ENCODE measurements at regions not wholly inside any gene's neighbourhood (a gene's known extent, or its start where the extent isn't known, plus 50 kb on each side); places are given as distances from the start of the nearest gene placed in this dataset.
"Not testable (repeated sequence)": the region's sequence is repeated elsewhere in the genome, so short reads cannot be mapped to it uniquely, and the experiment has no call there.

DNA sequence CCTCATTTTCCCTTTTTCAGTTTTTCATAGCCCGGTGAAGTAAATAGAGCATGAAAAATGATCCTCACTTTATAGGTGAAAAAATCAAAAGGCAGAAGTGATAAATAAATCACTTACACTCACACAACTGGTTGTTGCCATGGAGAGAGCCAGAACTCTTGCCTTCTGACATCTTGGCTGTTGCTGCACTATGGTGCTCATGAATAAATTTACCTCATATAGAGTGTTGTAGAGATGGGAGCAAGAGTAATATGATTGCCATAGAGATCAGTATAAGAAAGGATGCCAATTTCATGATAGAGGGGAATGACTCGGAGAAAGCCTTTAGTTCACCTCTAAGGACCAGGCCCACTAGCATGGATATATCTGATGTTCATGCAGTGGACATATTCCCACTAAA, 82.5 kb upstream of the TMEM178A start:
- H3K4me3 ChIP-seq = no peak overlapping the region
- no peak overlapping the region for H3K27ac ChIP-seq
- H3K4me1 ChIP-seq = no peaks in the 10 kb centered on the region
- H3K27me3 ChIP-seq = no peaks in the 10 kb centered on the region
- H3K9me3 ChIP-seq = no peaks in the 10 kb centered on the region
- no peak for TF ChIP-seq POLR2A (IDR thresholded peaks at IDR 0.05)
- TF ChIP-seq, protein P1, sequence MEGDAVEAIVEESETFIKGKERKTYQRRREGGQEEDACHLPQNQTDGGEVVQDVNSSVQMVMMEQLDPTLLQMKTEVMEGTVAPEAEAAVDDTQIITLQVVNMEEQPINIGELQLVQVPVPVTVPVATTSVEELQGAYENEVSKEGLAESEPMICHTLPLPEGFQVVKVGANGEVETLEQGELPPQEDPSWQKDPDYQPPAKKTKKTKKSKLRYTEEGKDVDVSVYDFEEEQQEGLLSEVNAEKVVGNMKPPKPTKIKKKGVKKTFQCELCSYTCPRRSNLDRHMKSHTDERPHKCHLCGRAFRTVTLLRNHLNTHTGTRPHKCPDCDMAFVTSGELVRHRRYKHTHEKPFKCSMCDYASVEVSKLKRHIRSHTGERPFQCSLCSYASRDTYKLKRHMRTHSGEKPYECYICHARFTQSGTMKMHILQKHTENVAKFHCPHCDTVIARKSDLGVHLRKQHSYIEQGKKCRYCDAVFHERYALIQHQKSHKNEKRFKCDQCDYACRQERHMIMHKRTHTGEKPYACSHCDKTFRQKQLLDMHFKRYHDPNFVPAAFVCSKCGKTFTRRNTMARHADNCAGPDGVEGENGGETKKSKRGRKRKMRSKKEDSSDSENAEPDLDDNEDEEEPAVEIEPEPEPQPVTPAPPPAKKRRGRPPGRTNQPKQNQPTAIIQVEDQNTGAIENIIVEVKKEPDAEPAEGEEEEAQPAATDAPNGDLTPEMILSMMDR (IDR thresholded peaks at IDR 0.05) = no peak
- H3K36me3 ChIP-seq = no peaks in the 10 kb centered on the region
- intact Hi-C loops (cut with DNase I; ENCODE audit: low total_unique reads) = no loop called here
- no peak for DNase-seq

- no peak for DNase-seq
- Histone ChIP-seq H3K27me3 (no peaks in the 10 kb centered on the region), H3K4me1 (no peaks in the 10 kb centered on the region), H3K27ac (no peak overlapping the region), H3K36me3 (no peaks in the 10 kb centered on the region), H3K9me3 (no peaks in the 10 kb centered on the region), H3K4me3 (no peak overlapping the region)
- intact Hi-C loops (cut with DNase I; ENCODE audit: low total_unique reads) = no loop called here
- TF ChIP-seq, protein P1 (IDR thresholded peaks at IDR 0.05) = no peak
- no peak for TF ChIP-seq POLR2A (IDR thresholded peaks at IDR 0.05)
Measured at GRCh38 chr2:39583781-39584180, 81.9 kb upstream of the TMEM178A start.

- no peak for DNase-seq
Measured at GRCh38 chr2:39584283-39584965, 81.3 kb upstream of the TMEM178A start.

DNA sequence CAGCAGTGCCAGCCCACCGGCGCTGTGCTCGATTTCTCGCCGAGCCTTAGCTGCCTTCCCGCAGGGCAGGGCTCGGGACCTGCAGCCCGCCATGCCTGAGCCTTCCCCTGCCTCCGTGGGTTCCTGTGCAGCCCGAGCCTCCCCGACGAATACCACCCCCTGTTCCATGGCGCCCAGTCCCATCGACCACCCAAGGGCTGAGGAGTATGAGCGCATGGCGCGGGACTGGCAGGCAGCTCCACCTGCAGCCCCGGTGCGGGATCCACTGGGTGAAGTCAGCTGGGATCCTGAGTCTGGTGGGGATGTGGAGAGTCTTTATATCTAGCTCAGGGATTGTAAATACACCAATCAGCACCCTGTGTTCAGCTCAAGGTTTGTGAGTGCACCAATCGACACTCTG, 80.2 kb upstream of the TMEM178A start:
- H3K9me3 ChIP-seq; H3K27me3 ChIP-seq; H3K36me3 ChIP-seq; DNase-seq; intact Hi-C loops (cut with DNase I; ENCODE audit: low total_unique reads); H3K27ac ChIP-seq; H3K4me3 ChIP-seq; H3K4me1 ChIP-seq: not testable (repeated sequence)

More at GRCh38 chr2:39584283-39584965, 81.3 kb upstream of the TMEM178A start:
- no peaks in the 10 kb centered on the region for H3K9me3 ChIP-seq
- no peaks in the 10 kb centered on the region for H3K4me1 ChIP-seq
- H3K27ac ChIP-seq = no peak overlapping the region
- intact Hi-C loops (cut with DNase I; ENCODE audit: low total_unique reads) = no loop called here
- TF ChIP-seq, protein P1 (IDR thresholded peaks at IDR 0.05) = no peak
- TF ChIP-seq POLR2A (IDR thresholded peaks at IDR 0.05) = no peak
- no peak overlapping the region for H3K4me3 ChIP-seq
- H3K36me3 ChIP-seq = no peaks in the 10 kb centered on the region
- no peaks in the 10 kb centered on the region for H3K27me3 ChIP-seq

DNA sequence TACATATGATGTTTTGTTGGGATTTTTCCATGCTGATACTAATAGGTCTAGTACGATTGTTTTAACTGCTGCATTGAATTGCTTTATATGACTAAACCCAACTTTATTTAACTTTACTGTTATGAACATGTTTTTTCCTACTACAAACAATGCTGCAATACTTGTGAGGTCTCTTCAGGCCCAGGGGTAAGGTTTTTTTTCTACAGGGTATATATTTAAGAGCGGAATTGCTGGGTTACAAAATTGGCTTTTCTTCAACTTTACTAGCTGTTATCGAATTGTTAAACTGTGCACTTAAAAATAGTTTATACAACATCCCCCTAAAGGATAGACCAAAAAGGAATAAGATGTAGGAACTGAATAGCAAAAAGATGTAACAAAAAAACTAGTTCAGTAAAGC, 78.5 kb upstream of the TMEM178A start:
- Histone ChIP-seq H3K36me3 (no peaks in the 10 kb centered on the region), H3K27me3 (no peaks in the 10 kb centered on the region), H3K4me3 (no peak overlapping the region), H3K4me1 (no peaks in the 10 kb centered on the region), H3K27ac (no peak overlapping the region), H3K9me3 (no peaks in the 10 kb centered on the region)
- DNase-seq = no peak
- intact Hi-C loops (cut with DNase I; ENCODE audit: low total_unique reads) = no loop called here
- no peak for TF ChIP-seq POLR2A (IDR thresholded peaks at IDR 0.05)
- TF ChIP-seq, protein P1 (IDR thresholded peaks at IDR 0.05) = no peak

GRCh38 chr2:39587641-39588040, 78.1 kb upstream of the TMEM178A start:
- no peaks in the 10 kb centered on the region for H3K9me3 ChIP-seq
- DNase-seq = no peak
- intact Hi-C loops (cut with DNase I; ENCODE audit: low total_unique reads) = no loop called here
- H3K27me3 ChIP-seq = no peaks in the 10 kb centered on the region
- H3K4me3 ChIP-seq = no peak overlapping the region
- no peaks in the 10 kb centered on the region for H3K36me3 ChIP-seq
- no peak overlapping the region for H3K27ac ChIP-seq
- TF ChIP-seq, protein P1 (IDR thresholded peaks at IDR 0.05) = no peak
- TF ChIP-seq POLR2A (IDR thresholded peaks at IDR 0.05) = no peak
- H3K4me1 ChIP-seq = no peaks in the 10 kb centered on the region

All from uterus (tissue), 3 donors.